ENCODE measurements at regions not wholly inside any gene's neighbourhood (a gene's known extent, or its start where the extent isn't known, plus 50 kb on each side); places are given as distances from the start of the nearest gene placed in this dataset.

DNA sequence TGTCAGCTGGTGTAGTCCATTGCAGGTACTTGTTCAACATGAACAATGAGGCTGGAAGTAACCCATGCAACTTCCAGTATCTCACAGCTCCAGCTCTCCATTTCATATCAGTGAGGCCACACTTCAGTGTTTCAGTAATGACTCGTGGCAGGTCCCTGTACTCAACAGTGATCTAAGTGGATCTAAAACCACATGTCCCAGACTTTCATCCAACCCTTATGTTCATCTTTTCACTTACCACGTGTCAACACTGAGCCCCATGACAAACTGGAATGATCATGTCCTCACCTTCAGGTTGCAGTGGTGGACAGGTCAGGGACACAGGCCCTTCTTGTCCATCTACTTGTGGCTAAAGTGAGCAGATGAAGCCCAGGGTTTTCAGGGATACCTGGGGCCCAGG, 155.0 kb upstream of the GRB10 start:
- POLR2A ChIA-PET, result no interaction called here
- CTCF ChIA-PET, result interaction anchor here (1.5 kb wide), 1 partner anchor 131 kb away, joined by 4 read pairs; no protein-coding TSS in a partner anchor

DNA sequence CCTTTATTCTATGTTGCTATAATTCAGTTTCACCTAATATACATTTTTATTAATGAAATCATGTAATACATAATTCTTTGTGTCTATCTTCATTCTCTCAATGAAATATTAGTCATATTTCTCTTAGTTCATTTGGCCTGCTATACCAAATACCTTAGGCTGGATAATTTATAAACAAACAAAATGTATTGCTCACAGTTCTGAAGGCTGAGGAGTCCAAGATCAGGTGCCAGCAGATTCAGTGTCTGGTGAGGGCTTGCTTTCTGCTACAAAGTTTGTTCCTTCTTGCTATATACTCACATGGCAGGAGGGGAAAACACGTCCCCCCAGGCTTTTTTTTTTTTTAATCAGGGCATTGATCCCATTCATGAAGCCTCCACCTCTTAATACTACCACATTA, 143.4 kb upstream of the GRB10 start:
- DNase-seq (ENCODE audit: low read depth, low spot score), result no peak
- CTCF ChIA-PET, result no interaction called here
- TF ChIP-seq, protein P1, sequence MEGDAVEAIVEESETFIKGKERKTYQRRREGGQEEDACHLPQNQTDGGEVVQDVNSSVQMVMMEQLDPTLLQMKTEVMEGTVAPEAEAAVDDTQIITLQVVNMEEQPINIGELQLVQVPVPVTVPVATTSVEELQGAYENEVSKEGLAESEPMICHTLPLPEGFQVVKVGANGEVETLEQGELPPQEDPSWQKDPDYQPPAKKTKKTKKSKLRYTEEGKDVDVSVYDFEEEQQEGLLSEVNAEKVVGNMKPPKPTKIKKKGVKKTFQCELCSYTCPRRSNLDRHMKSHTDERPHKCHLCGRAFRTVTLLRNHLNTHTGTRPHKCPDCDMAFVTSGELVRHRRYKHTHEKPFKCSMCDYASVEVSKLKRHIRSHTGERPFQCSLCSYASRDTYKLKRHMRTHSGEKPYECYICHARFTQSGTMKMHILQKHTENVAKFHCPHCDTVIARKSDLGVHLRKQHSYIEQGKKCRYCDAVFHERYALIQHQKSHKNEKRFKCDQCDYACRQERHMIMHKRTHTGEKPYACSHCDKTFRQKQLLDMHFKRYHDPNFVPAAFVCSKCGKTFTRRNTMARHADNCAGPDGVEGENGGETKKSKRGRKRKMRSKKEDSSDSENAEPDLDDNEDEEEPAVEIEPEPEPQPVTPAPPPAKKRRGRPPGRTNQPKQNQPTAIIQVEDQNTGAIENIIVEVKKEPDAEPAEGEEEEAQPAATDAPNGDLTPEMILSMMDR (IDR thresholded peaks at IDR 0.05; ENCODE audit: insufficient read depth, low read length, missing control alignments), result no peak
- POLR2A ChIA-PET, result no interaction called here
- no peak overlapping the region for H3K4me3 ChIP-seq (ENCODE audit: low read depth, low read length)

More for the DNA sequence above, 155.0 kb upstream of the GRB10 start:
- H3K4me3 ChIP-seq (ENCODE audit: low read depth, low read length), result no peak overlapping the region
- TF ChIP-seq, protein P1 (IDR thresholded peaks at IDR 0.05; ENCODE audit: insufficient read depth, low read length, missing control alignments), result no peak
- no peak for DNase-seq (ENCODE audit: low read depth, low spot score)

GRCh38 chr7:50923476-50923875, 140.8 kb upstream of the GRB10 start:
- TF ChIP-seq, protein P1 (IDR thresholded peaks at IDR 0.05; ENCODE audit: insufficient read depth, low read length, missing control alignments), result no peak
- CTCF ChIA-PET, result no interaction called here
- no peak for DNase-seq (ENCODE audit: low read depth, low spot score)
- no peak overlapping the region for H3K4me3 ChIP-seq (ENCODE audit: low read depth, low read length)
- POLR2A ChIA-PET, result no interaction called here

- no peak overlapping the region for H3K4me3 ChIP-seq (ENCODE audit: low read depth, low read length)
- CTCF ChIA-PET, result interaction anchor here (1.2 kb wide), 1 partner anchor 146 kb away, joined by 3 read pairs; no protein-coding TSS in a partner anchor
- TF ChIP-seq, protein P1 (IDR thresholded peaks at IDR 0.05; ENCODE audit: insufficient read depth, low read length, missing control alignments), result no peak
- no peak for DNase-seq (ENCODE audit: low read depth, low spot score)
- POLR2A ChIA-PET, result no interaction called here
These were observed 138.6 kb upstream of the GRB10 start for GRCh38 chr7:50921114-50921813.

DNA sequence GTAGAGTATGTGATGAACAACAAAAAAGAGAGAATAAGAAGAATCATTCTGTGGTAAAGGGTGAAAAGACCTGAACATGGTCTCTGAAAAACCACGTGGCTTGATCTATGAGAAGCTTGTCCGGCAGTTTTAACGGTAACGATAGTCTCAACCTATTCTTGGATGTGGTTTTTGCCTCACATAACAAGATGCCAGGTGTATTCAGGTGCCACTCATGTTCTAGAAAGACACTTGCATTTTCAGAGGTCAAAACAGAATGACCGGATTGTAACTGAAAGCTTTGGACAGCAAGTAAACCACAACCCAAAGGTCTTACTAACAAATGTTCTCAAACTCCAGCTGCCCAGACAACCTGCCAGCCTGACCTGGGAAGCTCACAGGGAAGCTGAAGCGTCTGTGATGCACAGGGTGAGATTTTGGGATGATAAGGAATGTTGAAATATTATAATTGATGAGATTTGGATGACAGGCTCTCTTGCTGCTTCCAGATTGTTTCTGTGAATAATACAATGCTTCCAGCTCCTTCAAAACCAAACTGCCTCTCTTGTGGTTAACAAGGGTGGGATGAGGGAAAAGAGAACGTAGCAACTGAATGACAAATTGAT, 137.4 kb upstream of the GRB10 start:
- ChIA-PET POLR2A (interaction anchor here (0.6 kb wide), 1 partner anchor 114 kb away, joined by 3 read pairs; no protein-coding TSS in a partner anchor), CTCF (interaction anchor here (1.2 kb wide), 1 partner anchor 147 kb away, joined by 3 read pairs; no protein-coding TSS in a partner anchor)
- TF ChIP-seq, protein P1 (IDR thresholded peaks at IDR 0.05; ENCODE audit: insufficient read depth, low read length, missing control alignments), result no peak
- no peak for DNase-seq (ENCODE audit: low read depth, low spot score)
- no peak overlapping the region for H3K4me3 ChIP-seq (ENCODE audit: low read depth, low read length)

DNA sequence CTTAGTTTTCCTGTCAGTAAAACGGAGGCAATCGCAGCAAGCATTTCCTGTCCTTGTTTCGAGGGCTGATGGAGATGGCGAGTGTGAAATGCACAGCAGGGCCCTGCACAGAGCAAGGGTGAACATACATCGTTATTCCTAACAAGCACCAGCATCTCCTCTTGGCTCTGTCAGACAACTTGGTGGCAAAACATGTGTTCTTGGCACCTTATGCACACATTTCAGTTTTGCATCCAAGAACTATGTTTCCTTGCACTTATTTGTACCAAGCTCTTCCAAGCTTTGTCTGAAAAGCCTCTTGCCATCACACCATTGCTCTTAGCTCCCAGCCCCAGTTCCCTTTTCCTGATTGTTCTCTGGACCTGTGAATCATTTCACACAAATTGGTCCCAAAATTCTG, 132.9 kb upstream of the GRB10 start:
- CTCF ChIA-PET, result no interaction called here
- DNase-seq (ENCODE audit: low read depth, low spot score), result no peak
- H3K4me3 ChIP-seq (ENCODE audit: low read depth, low read length), result no peak overlapping the region
- POLR2A ChIA-PET, result no interaction called here
- TF ChIP-seq, protein P1 (IDR thresholded peaks at IDR 0.05; ENCODE audit: insufficient read depth, low read length, missing control alignments), result no peak
